Peyer's patch (tissue), 4 donors: ENCODE measurements at regions not wholly inside any gene's neighbourhood (a gene's known extent, or its start where the extent isn't known, plus 50 kb on each side); places are given as distances from the start of the nearest gene placed in this dataset.

Experiments
- CTCF ChIP-seq, 6 experiments: fragments of 450-650 bp in 4 of 6; fragments of 200-600 bp in 2 of 6; sonication (generic) in 1 of 6; IDR thresholded peaks; one replicate each; pipeline ENCODE4 v1.5.1; 2017 to 2019; ENCODE audit warnings: antibody characterized with exemption in 6 of 6, mild to moderate bottlenecking in 3 of 6, moderate library complexity in 1 of 6
- POLR2A ChIP-seq, 2 donors: fragments of 450-650 bp; IDR thresholded peaks; one replicate each; pipeline ENCODE4 v1.5.1; 2017; ENCODE audit warnings: antibody characterized with exemption in 2 of 2, mild to moderate bottlenecking in 2 of 2, moderate library complexity in 2 of 2

GRCh38 chr3:24678021-24678420 is 183.4 kb upstream of the THRB start:
- TF ChIP-seq CTCF (IDR thresholded peaks at IDR 0.05) (no peak), POLR2A (IDR thresholded peaks at IDR 0.05) (no peak)
